GM04503 (cell line): ENCODE measurements at regions not wholly inside any gene's neighbourhood (a gene's known extent, or its start where the extent isn't known, plus 50 kb on each side); places are given as distances from the start of the nearest gene placed in this dataset.
"Not testable (repeated sequence)": the region's sequence is repeated elsewhere in the genome, so short reads cannot be mapped to it uniquely, and the experiment has no call there.

Experiments used
- DNase-seq: peaks from one replicate; pipeline ENCODE4 v3.0.0-alpha.2; 2012; ENCODE audit warnings: low read depth

DNA sequence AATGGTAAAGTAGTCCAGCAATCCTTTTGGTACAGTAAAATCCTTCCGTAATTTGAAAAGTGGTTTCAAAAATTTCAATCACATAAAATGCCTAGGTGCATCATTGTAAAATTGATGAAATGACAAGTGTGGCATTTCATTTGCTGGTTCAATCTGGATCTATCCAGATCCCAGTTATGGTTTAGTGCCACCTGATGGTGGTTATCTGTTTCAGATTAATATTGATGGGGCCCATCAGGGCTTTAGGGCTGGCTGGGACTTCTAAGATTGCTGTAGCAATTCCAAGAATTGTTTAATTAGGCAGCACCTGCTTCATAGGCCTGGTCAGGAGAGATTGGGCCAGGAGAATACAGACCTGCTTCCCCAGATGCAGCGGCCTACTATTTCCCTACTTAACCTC, 55.5 kb upstream of the PIK3C3 start:
- DNase-seq = no peak

GRCh38 chr18:41893432-41893831, 61.6 kb upstream of the PIK3C3 start:
- DNase-seq = no peak

DNA sequence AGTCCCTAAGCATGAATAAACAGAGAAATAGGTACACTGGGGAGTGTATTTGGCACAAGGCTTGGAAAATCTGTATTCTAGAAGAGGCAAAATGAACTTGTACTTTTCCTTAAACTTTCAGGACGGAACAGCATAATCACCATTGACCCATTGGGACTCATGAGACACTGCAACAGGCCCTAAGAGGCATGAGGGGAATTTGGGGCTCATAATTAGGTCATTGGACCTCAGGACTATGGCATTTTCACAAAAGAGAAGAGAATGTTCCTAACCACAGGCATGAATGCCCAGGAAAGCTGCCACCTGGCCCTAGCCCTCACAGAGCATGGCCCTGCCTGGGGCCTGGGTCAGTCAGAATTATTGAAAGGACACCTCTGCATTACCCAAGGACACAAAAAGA, 67.9 kb upstream of the PIK3C3 start:
- DNase-seq = peak; percentile 27

- DNase-seq = no peak
Observed at GRCh38 chr18:41886126-41886807, 68.8 kb upstream of the PIK3C3 start.

- DNase-seq = peak; percentile 15
Observed at GRCh38 chr18:41881285-41881684, 73.7 kb upstream of the PIK3C3 start.

DNA sequence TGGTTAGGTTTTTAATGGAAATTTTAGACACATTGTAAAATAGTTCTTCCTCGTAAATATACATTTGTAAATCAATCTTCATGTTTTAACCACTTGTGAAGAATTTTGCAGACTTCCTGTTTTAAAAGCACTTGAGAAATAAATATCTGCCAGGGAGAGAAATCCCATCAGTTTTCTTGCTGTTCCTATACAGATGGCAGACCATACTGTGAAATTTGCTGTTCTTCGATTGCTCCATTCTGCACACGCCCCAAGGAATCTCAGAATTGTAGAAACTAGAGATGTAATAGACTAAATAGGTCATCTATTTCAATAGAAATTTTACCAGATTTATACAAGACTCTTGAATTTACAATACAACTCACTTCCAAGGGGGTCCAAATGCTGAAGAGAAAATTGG, 75.8 kb upstream of the PIK3C3 start:
- no peak for DNase-seq

DNA sequence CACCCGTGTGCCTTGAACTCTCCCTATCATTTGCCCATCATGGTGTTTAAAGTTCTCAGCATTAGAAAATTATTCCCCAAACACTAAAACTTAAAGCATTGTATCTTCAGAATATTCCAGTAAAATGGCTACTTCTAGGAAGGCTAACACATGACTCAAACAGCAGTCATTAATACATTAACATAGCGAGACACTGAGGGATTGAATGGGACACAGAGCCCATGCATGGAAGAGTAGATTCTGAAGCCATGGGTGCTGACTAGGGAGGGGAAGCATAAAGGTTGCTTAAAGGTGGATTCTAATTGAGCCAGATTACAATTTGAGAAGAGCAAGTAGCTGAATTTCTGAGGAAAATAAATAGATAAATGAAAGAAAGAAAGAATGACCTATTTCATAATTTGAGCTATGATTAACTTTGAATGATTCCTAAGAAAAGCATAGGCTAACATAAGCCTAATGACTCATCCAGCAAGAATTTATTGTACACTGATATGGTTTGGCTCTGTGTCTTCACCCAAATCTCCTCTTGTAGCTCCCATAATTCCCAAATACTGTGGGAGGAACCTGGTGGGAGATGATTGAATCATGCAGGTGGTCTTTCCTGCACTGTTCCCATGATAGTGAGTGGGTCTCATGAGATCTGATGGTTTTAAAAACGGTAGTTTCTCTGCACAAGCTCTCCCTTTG, 79.8 kb upstream of the PIK3C3 start:
- DNase-seq = peak; percentile 4

GRCh38 chr18:41873730-41874129, 81.3 kb upstream of the PIK3C3 start:
- no peak for DNase-seq

DNA sequence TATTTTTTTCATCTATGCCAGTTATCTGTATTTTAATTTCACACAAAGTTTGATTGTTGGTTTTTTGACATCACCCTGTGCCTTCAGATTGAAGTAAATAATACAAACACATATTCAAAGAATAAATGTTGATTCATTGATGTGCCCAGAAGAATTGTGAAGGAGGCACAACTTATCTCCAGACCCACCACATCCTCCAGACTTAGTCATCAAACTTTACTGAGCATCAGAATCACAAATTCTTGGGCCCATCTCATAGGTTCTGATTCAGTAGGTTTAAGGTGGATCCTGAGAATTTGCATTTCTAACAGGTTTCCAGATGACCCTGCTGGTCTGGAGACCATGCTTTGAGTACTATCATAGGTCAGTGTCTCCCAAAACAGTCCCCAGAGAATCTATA, 82.8 kb upstream of the PIK3C3 start:
- no peak for DNase-seq

DNA sequence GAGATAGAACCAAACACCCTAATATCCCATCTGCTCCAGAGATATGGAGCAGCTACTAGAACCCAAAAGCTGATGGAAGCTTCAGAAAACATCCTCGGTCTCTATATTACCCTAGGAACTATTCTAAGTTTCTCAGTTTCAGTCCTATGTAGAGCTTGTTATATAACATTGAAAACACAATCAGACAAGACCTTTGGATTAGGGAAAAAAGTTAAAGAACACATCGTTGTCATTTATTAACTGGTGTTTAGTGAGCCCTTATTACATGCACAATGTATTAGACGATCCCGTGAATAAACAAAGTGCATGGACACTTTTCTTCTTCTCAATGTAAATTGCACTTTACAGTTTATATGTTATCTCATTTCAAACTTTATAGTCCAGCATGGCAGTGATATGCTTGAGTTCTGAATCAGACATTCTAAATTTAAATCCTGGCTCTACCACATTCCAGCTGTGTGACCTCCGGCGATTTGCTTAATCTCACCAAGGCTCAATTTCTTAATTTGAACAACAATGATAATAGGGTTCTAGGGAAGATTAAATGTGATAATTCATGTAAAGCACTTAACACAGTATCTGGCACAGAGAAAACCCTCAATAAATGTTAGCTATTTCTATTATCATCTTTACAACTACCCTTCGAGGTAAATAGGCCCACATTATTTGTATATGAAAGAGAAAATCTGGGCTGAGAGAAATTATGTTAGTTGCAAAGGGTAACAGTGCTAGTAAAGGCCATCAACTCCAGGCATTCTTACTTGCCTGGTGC, 83.6 kb upstream of the PIK3C3 start:
- no peak for DNase-seq

GRCh38 chr18:41870817-41871216, 84.2 kb upstream of the PIK3C3 start:
- no peak for DNase-seq

DNA sequence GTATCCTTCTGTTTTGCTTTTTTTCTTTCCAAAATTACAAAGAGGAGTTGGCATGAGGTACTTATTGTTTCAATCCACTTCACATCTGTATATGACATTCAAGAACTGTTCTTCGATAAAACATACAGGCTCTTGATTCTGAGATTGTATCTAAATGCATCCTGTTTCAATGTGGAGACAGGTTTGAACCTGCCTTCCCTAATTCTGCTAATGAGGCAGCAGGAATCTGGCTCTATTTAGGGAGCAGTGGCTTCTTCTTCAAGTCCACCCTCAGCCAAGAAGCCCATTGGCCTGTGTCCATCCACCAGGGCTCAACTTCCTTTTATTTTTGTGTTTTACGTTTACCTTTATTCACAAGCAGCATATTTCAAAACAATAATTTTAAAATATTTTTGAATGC, 84.8 kb upstream of the PIK3C3 start:
- no peak for DNase-seq

DNA sequence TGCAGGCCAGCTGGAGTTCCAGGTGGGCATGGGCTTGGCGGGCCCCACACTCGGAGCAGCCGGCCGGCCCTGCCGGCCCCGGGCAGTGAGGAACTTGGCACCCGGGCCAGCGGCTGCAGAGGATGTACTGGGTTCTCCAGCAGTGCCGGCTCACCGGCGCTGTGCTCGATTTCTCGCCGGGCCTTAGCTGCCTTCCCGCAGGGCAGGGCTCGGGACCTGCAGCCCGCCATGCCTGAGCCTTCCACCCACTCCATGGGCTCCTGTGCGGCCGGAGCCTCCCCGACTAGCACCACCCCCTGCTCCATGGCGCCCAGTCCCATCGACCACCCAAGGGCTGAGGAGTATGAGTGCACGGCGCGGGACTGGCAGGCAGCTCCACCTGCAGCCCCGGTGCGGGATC, 89.2 kb upstream of the PIK3C3 start:
- DNase-seq = not testable (repeated sequence)

DNA sequence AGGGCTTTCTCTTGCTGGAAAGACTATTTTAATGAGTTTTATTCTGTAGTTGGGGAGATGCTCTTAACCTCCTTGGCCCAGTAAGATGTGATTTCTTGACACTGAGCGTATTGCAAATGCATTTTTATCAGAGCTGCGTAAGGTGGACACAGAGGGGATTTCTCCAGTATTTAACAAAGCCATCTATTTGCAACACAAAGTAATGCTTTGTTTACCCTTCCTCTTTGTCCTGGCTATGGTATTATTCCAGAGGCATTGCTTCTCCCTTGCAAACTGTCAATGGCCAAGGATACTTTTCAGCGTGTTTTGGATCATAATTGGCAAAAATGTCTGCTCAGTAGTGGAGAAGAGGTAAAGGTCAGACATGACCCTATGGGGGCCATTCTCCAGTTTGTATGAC, 90.8 kb upstream of the PIK3C3 start:
- no peak for DNase-seq

GRCh38 chr18:41862921-41863320, 92.1 kb upstream of the PIK3C3 start:
- no peak for DNase-seq

DNA sequence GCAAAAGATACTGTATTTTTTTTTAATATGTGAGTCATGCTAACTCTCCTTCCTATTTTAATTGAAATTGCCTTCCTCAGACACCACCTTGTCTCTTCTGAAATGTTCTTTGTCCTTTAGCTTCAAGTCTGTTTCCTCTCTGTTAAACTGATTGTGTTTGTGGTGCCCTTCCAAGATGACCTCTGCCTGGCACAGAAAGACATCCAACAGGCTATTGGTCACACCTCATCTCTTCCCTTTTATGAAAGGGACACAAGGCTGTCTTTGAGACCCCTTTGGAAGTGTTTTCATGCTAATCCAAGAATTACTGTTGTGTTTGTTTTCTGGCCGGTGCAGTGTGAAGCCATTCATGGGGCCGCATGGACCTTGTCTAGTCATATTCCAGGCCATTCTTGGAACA, 94.0 kb upstream of the PIK3C3 start:
- no peak for DNase-seq

GRCh38 chr18:41858761-41859555, 96.1 kb upstream of the PIK3C3 start:
- DNase-seq = no peak

- DNase-seq = no peak
Observed at GRCh38 chr18:41853280-41853679, 101.8 kb upstream of the PIK3C3 start.

DNA sequence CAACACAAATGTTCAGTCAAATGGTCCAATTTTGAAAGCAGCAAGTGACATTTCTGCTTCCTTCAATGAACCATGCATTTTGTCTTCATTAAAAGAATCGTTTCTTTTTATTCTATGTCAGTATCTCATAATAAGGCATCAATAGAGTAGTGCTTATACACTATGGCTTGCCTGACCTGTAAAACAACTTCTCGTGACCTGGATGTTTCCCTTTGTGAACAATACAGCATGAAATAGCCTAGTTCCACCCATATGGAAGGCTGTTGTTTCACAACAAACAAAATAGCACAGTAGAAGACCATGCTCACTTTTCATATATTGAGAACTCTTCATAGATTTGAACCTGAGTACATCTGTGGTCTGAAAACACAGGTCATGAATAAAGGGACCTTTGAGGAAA, 104.3 kb upstream of the PIK3C3 start:
- no peak for DNase-seq

- DNase-seq = no peak
Observed at GRCh38 chr18:41849632-41850031, 105.4 kb upstream of the PIK3C3 start.

- no peak for DNase-seq
Observed at GRCh38 chr18:41845563-41845962, 109.5 kb upstream of the PIK3C3 start.

DNA sequence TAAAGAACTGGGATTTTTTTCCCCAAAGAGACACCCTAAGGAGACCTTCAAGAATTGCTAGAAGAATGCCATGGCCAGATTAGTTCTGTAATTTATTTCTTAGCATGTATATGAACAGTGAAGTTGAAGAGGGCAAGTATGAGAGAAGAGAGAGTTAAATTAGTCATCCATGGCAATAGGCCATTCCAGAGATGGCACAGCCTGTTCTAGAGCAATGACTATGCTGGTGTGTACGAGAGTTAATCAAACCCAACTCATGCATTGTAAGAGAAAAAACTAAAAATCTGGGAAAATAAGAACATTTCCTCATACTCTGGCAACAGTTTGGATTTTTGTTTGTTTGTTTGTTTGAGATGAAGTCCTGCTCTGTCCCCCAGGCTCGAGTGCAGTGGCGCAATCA, 112.1 kb upstream of the PIK3C3 start:
- no peak for DNase-seq
